Activated CD4-positive, alpha-beta T cell treated with anti-CD3 and anti-CD28 coated beads for 48 hours (primary cell): ENCODE measurements at regions not wholly inside any gene's neighbourhood (a gene's known extent, or its start where the extent isn't known, plus 50 kb on each side); places are given as distances from the start of the nearest gene placed in this dataset.
A peak's percentile ranks its signal among the peaks of the same experiment; 100 is the strongest.

Experiments
- DNase-seq: peaks from one replicate; pipeline ENCODE4 v3.0.0-alpha.2; 2020

- DNase-seq, result no peak
Observed at GRCh38 chr7:98040626-98041360, 50.8 kb upstream of the OCM2 start.

GRCh38 chr7:98046816-98047215 is 56.8 kb upstream of the OCM2 start:
- no peak for DNase-seq

- no peak for DNase-seq
Observed at GRCh38 chr7:98049034-98049433, 57.6 kb upstream of the LMTK2 start.

DNA sequence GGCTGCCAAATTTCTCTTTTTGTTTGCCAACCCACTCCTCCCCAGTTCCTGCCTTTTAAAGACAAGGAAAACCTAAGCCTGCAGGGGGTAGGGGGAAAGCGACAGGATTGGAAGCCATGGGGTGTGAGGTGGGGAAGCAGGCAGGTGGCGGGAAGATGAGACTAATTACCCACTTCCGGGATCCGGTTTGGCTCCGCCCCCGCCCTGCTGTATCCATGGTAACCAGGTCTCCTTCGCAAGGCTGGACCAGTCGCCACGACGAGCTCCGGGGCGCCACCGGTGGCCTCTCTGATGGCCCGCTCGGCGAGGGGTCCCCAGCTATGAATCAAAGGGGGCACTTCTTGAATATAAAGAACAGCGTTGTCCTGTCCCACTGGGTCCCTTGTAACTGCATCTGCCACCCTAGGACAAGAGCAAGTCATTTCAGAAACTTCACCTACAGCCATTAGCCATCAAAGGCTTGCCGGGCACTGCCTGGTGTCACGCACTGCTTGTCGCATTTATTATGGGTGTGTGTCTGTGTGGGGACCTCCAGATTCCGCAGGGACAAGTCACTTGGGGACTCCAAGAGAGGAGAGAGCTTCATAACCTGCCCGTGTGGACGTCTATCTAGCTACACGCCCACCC is 55.4 kb upstream of the LMTK2 start:
- DNase-seq, result peak; percentile 80

DNA sequence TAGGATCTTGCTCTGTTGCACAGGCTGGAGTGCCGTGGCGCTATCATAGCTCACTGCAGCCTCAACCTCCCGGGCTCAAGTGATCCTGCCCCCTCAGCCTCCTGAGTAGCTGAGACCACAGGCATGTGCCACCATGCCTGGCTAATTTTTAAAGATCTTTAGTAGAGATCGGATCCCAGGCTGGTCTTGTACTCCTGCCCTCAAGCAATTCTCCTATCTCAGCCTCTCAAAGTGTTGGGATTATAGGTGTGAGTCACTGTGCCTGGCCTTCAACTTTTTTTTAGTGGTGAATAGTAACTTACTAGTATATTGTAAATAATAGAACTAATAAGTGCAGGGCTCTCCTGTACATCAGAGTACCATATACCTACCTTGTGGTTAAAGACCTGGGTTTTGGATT is 52.1 kb upstream of the LMTK2 start:
- DNase-seq, result no peak

DNA sequence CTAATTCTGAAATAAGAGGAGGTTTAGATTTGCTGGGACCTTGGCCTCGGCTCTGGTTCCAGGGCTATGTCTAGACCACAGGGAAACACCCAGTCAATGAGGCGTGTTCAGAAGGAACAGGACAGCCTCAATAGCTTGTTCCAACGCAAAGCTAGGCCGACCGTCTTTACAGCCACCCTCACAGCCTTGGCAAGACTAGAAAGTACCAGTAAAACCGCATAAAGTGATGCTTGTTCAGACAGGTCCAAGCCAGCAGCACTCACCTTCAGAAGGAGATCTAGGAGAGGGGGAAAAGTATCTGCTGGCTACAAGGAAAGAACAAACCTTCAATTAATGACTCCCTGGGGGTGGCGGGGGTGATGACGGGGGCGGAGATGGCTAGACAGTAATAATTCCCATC is 50.1 kb upstream of the LMTK2 start:
- DNase-seq, result no peak
